Ovary (tissue), 7 donors: ENCODE measurements at regions not wholly inside any gene's neighbourhood (a gene's known extent, or its start where the extent isn't known, plus 50 kb on each side); places are given as distances from the start of the nearest gene placed in this dataset.

ENCODE experiments used
- DNase-seq, 5 donors: peaks; one replicate each; pipeline ENCODE4 v3.0.0-alpha.2; 2019 to 2020
- H3K27ac ChIP-seq, 2 donors: fragments of 200-600 bp; one replicate each; pipeline versions ENCODE4 v1.5.1 to v1.8.0; 2019 to 2022
- H3K27me3 ChIP-seq: fragments of 200-600 bp; one replicate; pipeline ENCODE4 v1.8.0; 2022
- H3K36me3 ChIP-seq: fragments of 200-600 bp; sonication (generic); one replicate; pipeline ENCODE4 v1.5.1; 2019
- H3K4me1 ChIP-seq: one replicate; pipeline ENCODE4 v1.8.1; 2013; ENCODE audit warnings: mild to moderate bottlenecking, moderate library complexity; ENCODE audit not compliant: insufficient read depth
- H3K4me3 ChIP-seq: fragments of 200-600 bp; sonication (generic); one replicate; pipeline ENCODE4 v1.5.1; 2017
- H3K9me3 ChIP-seq, 2 donors: fragments of 200-600 bp in 1 of 2; sonication (generic) in 1 of 2; one replicate each; pipeline versions ENCODE4 v1.5.1 to v1.8.1; 2013 to 2019; ENCODE audit warnings: mild to moderate bottlenecking in 1 of 2, moderate library complexity in 1 of 2
- CTCF ChIP-seq, 3 donors: fragments of 450-650 bp in 2 of 3; fragments of 200-600 bp in 1 of 3; IDR thresholded peaks; one replicate each; pipeline versions ENCODE4 v1.5.1 to v1.8.0; 2016 to 2022; ENCODE audit warnings: antibody characterized with exemption in 3 of 3, mild to moderate bottlenecking in 1 of 3
- EP300 ChIP-seq: sonication (generic); formaldehyde crosslinking; IDR thresholded peaks from one replicate; pipeline ENCODE4 v1.6.1; 2017; ENCODE audit warnings: antibody characterized with exemption
- POLR2A ChIP-seq: fragments of 450-650 bp; IDR thresholded peaks from one replicate; pipeline ENCODE4 v1.6.1; 2017; ENCODE audit warnings: antibody characterized with exemption, mild to moderate bottlenecking, moderate library complexity
- WGBS, 3 donors: extraction: QIAGEN DNeasy Blood & Tissue Kit in 1 of 3; methylation state at CpG; one replicate each; pipeline versions ENCODE4 v1.1.5 to v1.1.7; 2013 to 2017; 5-methylcytosine and 5-hydroxymethylcytosine counted together
- intact Hi-C, 4 donors: fragments of 100-400 bp; cut with DNase I; formaldehyde crosslinking; loops; one replicate each; pipeline versions ENCODE4 v1.11.0 to v1.15.1; 2022 to 2023
- donor health status: DM: no; HTN: no; CAD: no; lungs with moderate emphysema.
- donor health status: DM: no; HTN: no; CAD: no.
- donor health status: Bipolar disorder and iron deficiency.
- donor health status: DM: no; HTN: no; CAD: no.
- donor health status: DM: yes; HTN: yes; CAD: no.

GRCh38 chr12:68446901-68447796 lies 115.0 kb upstream of the MDM1 start:
- WGBS, 3 donors: 57 to 62% (median 62%) methylated on average over 7 of the region's 7 CpGs

GRCh38 chr12:68447797-68448260 lies 115.7 kb upstream of the MDM1 start:
- Histone ChIP-seq H3K36me3 (no peaks in the 10 kb centered on the region), H3K27me3 (no peaks in the 10 kb centered on the region), H3K4me1 (peaks cover 8% of the 10 kb centered on the region), H3K9me3 (no peaks in the 10 kb centered on the region), H3K27ac (no peak overlapping the region), H3K4me3 (no peak overlapping the region)
- WGBS, 3 donors: 50 to 54% (median 51%) methylated on average over 2 of the region's 2 CpGs
- intact Hi-C loops: no loop called here
- no peak for DNase-seq
- no peak for TF ChIP-seq EP300
- TF ChIP-seq CTCF (IDR thresholded peaks at IDR 0.05): no peak
- TF ChIP-seq POLR2A: no peak

More at GRCh38 chr12:68446901-68447796, 115.0 kb upstream of the MDM1 start:
- no peak for TF ChIP-seq POLR2A
- no peak for TF ChIP-seq EP300
- no peak for TF ChIP-seq CTCF (IDR thresholded peaks at IDR 0.05)
- DNase-seq: no peak
- intact Hi-C loops: no loop called here
- H3K4me1 ChIP-seq: peaks cover 8% of the 10 kb centered on the region
- no peaks in the 10 kb centered on the region for H3K27me3 ChIP-seq
- H3K36me3 ChIP-seq: no peaks in the 10 kb centered on the region
- no peak overlapping the region for H3K27ac ChIP-seq
- H3K4me3 ChIP-seq: no peak overlapping the region
- no peaks in the 10 kb centered on the region for H3K9me3 ChIP-seq

DNA sequence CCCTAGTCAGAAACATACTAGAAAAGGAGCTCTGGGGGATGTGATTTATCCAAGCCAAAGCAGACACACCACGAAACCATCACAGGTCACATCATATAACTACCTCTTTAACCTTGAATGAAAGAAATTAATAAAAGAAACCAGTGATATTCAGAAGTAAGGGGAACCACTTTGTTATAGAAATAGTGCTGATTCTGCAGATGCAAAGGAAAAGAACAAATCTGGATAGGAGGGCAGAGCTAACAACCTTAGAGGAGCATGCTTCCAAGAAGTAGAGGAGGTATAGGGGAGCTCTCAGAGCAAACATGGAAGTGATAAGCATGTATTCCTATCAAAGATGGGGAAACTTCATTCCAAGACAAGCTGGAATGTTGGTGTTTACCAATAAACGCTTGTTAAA lies 117.0 kb upstream of the MDM1 start:
- no peak for TF ChIP-seq EP300
- TF ChIP-seq CTCF (IDR thresholded peaks at IDR 0.05): no peak
- TF ChIP-seq POLR2A: no peak
- Histone ChIP-seq H3K9me3 (no peaks in the 10 kb centered on the region), H3K4me3 (no peak overlapping the region), H3K4me1 (peaks cover 8% of the 10 kb centered on the region), H3K36me3 (no peaks in the 10 kb centered on the region), H3K27me3 (no peaks in the 10 kb centered on the region), H3K27ac (no peak overlapping the region)
- intact Hi-C loops: no loop called here
- 89 to 95% (median 94%) methylated on average over 2 of the region's 2 CpGs for WGBS, 3 donors
- no peak for DNase-seq

DNA sequence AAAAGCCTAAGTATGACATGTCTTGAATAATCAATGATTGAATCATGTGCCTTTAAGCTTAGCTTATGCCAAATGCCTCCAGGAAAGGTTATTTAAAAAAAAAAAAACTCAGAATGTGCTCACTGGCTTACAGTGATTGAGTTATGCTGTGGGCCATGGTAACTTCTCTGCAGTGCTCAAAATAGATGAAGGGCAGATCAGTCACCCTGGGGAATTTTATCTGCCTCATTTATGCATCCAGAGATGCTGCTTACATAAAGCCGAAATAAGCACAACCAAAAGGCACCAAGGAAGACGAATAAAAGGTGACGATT lies 118.7 kb upstream of the MDM1 start:
- no peaks in the 10 kb centered on the region for H3K27me3 ChIP-seq
- 17 to 35% (median 32%) methylated on average over 3 of the region's 3 CpGs for WGBS, 3 donors

More for the DNA sequence above, 118.7 kb upstream of the MDM1 start:
- no peak for TF ChIP-seq CTCF (IDR thresholded peaks at IDR 0.05)
- TF ChIP-seq EP300: no peak
- no peak for TF ChIP-seq POLR2A
- no peak for DNase-seq
- peak overlapping the region in 1 of 2 donors; percentile 29 for H3K27ac ChIP-seq
- peaks cover 8% of the 10 kb centered on the region for H3K4me1 ChIP-seq
- H3K36me3 ChIP-seq: no peaks in the 10 kb centered on the region
- H3K9me3 ChIP-seq: no peaks in the 10 kb centered on the region
- H3K4me3 ChIP-seq: no peak overlapping the region
- intact Hi-C loops: no loop called here
